NCI-H446 (cell line): ENCODE measurements at regions not wholly inside any gene's neighbourhood (a gene's known extent, or its start where the extent isn't known, plus 50 kb on each side); places are given as distances from the start of the nearest gene placed in this dataset.

Experiments used
- DNase-seq, 2 experiments: peaks; one replicate each; lab custom pipeline; 2025; lab: John Stamatoyannopoulos, UW

DNA sequence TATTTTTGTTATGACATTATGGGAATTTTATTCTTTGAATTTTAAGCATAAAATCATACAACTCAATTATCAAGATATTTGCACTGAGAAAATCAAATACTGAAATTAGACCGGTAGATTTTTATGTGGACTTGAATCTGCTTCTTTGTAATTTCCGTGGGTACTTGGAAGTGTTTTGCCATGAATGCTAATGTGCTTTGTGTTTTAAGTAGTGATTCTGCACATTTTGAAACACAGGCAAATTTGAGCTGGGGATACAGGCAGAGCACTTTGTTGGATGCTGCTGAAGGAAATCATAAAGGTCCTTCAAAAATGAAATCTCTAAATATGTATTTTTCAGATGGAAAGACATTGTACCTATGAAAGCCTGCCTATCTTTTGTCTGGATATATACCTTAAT is 446.3 kb upstream of the POU3F3 start:
- no peak for DNase-seq

GRCh38 chr2:104408266-104408665 is 445.6 kb upstream of the POU3F3 start:
- no peak for DNase-seq

- no peak for DNase-seq
Measured at GRCh38 chr2:104410136-104410535, 443.8 kb upstream of the POU3F3 start.

GRCh38 chr2:104412384-104412783 is 441.5 kb upstream of the POU3F3 start:
- DNase-seq, result peak in 1 of 2 experiments; percentile 53

DNA sequence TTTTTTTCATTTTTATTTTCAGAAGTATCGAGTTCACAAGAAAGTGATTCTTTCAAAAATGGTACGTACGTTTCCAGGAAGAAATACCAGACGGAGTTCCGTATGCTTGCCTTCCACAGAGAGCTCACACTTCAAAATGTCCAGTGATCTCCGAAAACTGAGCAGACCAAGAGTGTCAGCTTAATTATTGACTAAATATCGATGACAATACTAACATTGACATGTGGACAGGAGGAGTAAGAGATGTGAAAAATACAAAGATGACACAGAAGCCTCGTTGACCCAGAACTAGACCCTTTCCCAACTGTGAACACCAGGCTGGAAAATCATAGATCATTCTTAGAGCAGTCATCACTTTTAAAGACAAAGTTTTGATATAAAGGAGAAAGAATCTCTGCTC is 440.0 kb upstream of the POU3F3 start:
- no peak for DNase-seq

DNA sequence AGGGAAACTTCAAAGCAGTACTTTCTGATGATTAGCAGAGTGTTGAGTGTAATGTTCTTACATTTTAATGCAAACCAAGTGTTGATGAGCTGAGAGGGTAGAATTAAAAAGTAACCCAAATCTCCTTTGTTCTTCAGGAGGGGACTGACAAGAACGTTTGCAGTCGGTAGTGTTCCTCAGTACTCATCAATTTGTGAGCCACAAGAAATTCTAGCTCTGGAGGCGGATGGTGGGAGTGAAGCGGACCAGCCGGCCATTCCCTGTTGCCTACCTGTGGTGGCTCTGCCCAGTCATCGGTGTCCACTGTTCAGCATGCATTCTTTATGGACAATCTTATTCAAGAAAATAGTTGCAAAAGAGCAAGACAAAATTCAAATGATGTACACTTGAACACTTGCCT is 438.6 kb upstream of the POU3F3 start:
- DNase-seq, result no peak

- no peak for DNase-seq
Measured at GRCh38 chr2:104416339-104417000, 437.4 kb upstream of the POU3F3 start.

- no peak for DNase-seq
Measured at GRCh38 chr2:104420420-104420819, 433.5 kb upstream of the POU3F3 start.

GRCh38 chr2:104420953-104421352 is 433.0 kb upstream of the POU3F3 start:
- no peak for DNase-seq

DNA sequence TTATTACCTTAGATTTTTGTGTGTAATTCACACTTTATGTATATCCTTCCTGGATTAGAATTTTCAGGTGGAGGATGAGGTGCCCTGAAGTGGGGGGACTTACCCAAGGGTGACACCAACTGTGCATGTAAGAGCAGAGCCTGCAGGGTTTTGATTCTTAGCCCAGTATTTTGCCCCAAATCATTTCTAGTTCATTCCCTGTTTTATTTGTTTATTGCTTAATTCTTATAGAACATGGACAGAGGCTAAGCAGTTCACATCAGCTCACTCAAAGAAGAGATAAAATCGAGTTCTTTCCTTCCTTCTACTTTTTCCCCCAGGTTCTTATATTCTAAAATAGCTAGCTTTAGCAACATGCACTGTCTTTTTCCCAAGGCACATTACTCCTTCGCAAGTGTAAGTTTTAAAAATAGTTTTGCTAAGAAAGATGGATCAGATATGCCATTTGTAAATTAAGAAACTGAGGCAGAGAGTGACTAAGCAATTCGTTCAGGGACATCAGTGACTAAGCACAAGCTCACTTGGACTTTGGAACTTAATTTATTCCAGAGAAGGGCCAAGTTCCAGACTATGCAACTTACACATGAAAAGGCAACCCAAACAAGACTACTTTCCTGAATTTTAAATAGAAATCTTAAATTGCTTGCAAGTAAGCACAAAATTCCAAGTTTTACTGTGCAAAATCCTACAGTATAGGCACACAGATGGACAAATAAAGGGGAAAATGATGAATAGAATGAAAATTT is 427.9 kb upstream of the POU3F3 start:
- DNase-seq, result no peak

GRCh38 chr2:104428155-104428554 is 425.8 kb upstream of the POU3F3 start:
- DNase-seq, result no peak

DNA sequence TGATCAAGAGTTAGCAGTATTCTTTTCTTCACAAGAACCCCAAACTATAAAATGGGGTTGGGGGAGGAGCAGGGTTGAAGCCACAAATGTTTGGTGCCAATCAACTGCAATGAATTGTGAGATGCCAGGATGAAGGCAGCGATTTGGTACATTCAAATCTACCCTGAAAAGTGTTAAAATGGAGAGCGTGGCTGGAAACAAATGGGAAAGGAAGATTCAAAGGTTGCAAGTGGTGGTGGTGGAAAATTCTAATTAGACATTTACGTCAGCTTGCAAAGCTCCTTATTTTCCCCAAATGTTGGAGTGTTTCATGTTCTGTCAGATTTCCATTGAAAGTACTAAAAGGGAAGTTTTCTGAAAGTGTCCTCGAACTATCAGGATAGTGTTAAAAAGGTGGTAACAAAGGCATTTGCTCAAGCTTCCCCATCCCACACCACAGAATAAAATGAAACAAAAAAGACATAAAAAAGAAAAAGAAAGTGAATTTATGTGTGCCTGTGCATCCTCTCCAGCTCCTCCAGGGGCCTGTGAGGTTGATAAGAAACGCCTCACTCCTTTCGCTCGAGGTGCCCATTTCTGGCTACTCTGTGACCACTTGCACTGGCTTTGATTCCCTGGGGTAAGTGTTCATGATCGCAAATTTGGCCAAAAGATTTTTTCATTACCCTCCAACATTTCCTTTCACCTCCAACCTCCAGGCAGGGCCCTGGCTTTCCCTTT is 424.1 kb upstream of the POU3F3 start:
- DNase-seq, result no peak

- no peak for DNase-seq
Measured at GRCh38 chr2:104430359-104430740, 423.6 kb upstream of the POU3F3 start.

GRCh38 chr2:104430852-104431251 is 423.1 kb upstream of the POU3F3 start:
- no peak for DNase-seq

DNA sequence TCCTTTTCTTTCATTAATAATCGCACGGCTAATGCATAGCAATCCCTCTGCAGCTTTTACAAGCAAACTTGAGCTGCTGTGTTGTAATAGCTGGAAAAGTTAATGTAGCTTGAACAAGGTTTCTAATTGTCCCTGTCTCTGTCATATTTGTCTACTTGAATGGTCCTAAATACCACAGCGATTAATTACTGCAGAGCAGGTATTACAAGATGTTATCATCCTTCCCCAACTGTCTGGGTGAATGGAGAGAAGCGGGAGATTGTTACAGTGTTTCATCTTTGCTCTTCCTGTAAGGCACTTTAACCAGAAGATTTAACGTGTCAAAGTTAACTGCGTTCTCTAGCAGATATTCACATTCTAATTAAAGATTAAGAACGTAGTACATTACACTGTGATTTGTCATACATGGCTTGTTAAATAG is 422.2 kb upstream of the POU3F3 start:
- no peak for DNase-seq

DNA sequence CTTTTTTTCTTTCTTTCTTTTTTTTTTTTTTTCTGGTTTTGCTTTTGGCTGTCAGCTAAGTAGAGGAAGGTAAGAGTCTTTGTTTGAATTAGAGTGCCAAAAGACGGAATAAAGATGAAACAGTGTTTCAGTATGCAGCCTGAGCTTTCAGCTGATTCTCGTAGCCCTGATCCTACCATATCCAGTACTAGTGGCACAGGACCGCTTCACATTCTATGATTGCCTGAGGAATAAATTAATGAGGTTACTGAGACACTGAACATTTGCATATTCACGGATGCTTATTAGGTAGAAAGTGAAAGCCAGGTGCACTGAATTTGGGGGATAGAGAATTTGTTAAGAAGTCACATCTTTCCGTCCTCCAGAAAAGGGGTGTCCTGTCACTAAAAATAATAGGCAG is 421.5 kb upstream of the POU3F3 start:
- DNase-seq, result no peak

DNA sequence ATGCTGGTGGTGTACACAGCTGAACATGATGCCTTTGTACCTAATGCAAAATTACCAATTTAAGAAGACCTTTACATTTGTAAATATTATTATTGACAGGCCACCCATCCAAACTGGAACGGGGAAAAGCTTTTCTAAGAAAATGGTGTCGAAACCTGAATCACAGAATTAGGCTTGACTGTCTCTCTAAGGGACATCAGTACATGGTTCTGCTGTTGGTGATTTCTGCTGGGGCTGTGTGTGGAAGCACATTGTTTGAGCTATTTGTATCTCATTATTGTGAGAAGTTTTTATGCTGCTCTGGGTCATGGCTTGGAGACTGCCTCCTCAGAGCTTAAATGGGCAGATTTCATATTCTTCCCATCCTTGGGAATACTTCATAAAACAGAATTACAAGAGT is 420.9 kb upstream of the POU3F3 start:
- no peak for DNase-seq

GRCh38 chr2:104433657-104434056 is 420.3 kb upstream of the POU3F3 start:
- DNase-seq, result no peak

DNA sequence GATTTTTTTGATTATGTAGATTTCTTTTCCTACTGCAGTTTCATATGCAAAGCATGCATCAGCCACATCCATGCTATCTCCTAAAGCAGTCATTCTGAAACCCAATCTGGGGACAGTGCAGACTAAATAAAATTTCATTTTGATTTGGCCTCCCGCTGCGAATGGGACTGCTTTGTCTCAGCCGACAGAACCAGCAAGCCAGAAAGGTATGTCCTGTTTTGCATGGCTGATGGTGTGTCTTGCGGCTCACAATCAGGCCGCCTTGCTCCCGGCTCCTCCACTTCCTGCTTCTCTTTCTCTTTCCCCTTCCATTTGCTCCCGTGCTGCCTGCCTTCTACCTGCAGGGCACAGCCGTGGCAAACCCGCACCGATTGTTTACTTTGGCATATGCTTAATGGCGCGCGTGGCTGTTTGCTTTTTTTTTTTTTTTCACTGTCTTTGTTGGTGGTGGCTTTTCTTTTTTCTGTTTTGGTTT is 419.6 kb upstream of the POU3F3 start:
- no peak for DNase-seq

DNA sequence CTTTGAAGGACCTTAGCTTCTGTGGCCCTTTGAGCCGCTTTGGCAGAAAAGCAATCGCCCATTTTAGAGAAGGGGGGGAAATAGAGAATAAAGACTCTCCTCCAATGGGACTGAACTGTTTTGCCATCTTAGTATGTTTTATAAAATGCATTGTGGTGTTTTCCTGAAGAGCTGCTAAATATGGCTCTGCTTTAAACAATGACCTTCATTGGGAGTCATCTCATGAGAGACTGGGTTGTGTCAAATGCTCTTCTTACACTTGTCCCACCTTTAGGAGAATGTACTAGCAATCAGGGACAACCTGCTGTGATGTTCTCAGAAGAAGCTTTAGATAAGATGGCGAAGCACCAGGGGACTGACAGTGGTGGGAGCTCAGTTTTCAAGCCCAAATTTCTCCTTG is 418.9 kb upstream of the POU3F3 start:
- no peak for DNase-seq

- DNase-seq, result no peak
Measured at GRCh38 chr2:104438481-104438880, 415.4 kb upstream of the POU3F3 start.

DNA sequence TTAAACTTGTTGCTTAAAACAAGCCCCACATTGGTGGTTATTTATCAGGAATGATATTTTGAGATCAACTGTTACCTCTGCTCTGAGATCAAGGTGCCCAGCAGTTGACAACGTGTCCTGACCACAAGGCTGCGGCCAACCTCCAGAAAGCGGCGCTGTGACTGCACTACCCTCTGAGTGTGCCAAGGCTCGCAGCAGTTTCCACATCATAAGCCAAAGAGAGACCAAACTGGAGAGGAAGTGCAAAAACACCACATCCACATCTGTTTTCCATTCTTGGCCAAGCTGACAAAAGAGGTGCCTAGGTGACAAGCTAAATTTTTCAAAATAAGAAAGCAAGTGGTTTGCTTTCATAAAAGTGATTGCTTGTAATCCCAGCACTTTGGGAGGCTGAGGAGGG is 410.8 kb upstream of the POU3F3 start:
- DNase-seq, result no peak

DNA sequence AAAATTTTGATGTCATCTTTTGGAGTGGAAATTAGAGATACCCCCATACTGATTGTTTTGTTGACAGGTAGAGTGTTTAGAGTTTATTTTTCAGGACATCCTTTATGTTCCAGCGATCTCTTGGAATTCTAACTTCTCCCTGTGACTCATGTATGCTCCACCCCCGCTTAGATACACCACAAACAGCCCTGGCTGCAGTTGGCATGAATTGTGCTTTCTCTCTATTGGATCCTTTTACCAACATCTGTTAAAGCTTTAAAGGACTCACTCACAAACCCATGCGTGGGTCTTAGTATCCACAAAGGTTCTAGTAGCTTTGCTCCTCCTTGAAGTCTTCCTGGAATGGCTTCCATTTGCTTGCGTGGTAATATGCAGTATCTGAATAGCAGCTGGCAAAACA is 409.5 kb upstream of the POU3F3 start:
- DNase-seq, result no peak
